ENCODE measurements at regions not wholly inside any gene's neighbourhood (a gene's known extent, or its start where the extent isn't known, plus 50 kb on each side); places are given as distances from the start of the nearest gene placed in this dataset.

DNA sequence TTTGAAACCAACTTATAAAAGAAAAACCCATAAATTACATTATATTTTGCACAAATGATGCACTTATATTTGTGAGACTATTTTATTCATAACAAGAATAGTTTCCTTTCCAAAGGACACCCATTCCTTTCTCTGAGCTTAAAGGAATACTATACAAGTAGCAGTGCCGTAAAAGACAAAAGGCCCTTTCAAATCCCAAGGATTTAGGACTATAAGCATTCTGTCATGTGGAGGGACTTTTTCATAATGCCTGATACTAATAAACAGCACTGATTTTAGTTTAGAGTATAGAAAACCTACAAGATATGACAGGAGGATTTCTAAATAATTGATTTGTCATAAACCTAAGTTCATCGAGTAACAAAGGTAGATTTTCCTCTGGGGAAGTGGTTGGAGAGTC, 1134.2 kb upstream of the ZEB2 start (continued):
- TF ChIP-seq, protein P1, sequence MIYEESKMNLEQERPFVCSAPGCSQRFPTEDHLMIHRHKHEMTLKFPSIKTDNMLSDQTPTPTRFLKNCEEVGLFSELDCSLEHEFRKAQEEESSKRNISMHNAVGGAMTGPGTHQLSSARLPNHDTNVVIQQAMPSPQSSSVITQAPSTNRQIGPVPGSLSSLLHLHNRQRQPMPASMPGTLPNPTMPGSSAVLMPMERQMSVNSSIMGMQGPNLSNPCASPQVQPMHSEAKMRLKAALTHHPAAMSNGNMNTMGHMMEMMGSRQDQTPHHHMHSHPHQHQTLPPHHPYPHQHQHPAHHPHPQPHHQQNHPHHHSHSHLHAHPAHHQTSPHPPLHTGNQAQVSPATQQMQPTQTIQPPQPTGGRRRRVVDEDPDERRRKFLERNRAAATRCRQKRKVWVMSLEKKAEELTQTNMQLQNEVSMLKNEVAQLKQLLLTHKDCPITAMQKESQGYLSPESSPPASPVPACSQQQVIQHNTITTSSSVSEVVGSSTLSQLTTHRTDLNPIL (CRISPR knock-in tag; IDR thresholded peaks at IDR 0.05; ENCODE audit: low read depth): no peak
- TF ChIP-seq TOX (CRISPR knock-in tag; IDR thresholded peaks at IDR 0.05; ENCODE audit: borderline replicate concordance) (no peak), OSR1 (CRISPR knock-in tag; IDR thresholded peaks at IDR 0.05) (no peak), ESRRG (CRISPR knock-in tag; IDR thresholded peaks at IDR 0.05) (no peak), CSDC2 (CRISPR knock-in tag; IDR thresholded peaks at IDR 0.05) (no peak)

DNA sequence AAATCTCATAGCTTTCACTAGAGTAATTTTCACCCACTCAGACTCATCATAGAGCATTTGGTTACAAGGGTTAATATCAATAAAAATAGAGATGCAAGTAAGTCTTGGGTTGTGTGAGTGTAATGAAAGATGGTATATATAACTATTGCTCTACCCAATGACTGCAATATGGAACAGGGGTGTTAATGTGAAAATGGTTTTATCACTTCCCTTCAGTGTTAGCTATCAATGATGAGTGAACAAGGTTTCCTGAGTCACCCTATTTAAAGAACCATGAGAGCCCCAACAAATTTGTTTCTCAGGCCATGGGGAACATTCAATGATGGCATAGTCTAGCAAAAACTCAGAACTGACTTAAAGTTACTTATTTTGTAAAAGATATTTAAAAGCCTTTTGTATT, 1133.6 kb upstream of the ZEB2 start:
- ATAC-seq: no peak
- TF ChIP-seq ISL1 (CRISPR knock-in tag; IDR thresholded peaks at IDR 0.05): no peak
- TF ChIP-seq RARB (CRISPR knock-in tag; IDR thresholded peaks at IDR 0.05): no peak
- TF ChIP-seq ZC3H10 (CRISPR knock-in tag; IDR thresholded peaks at IDR 0.05): no peak
- no peak for TF ChIP-seq ARNTL (CRISPR knock-in tag; IDR thresholded peaks at IDR 0.05; ENCODE audit: borderline replicate concordance, low read depth)
- TF ChIP-seq OSR1 (CRISPR knock-in tag; IDR thresholded peaks at IDR 0.05): no peak
- TF ChIP-seq TCF4 (CRISPR knock-in tag; IDR thresholded peaks at IDR 0.05; ENCODE audit: borderline replicate concordance): no peak

DNA sequence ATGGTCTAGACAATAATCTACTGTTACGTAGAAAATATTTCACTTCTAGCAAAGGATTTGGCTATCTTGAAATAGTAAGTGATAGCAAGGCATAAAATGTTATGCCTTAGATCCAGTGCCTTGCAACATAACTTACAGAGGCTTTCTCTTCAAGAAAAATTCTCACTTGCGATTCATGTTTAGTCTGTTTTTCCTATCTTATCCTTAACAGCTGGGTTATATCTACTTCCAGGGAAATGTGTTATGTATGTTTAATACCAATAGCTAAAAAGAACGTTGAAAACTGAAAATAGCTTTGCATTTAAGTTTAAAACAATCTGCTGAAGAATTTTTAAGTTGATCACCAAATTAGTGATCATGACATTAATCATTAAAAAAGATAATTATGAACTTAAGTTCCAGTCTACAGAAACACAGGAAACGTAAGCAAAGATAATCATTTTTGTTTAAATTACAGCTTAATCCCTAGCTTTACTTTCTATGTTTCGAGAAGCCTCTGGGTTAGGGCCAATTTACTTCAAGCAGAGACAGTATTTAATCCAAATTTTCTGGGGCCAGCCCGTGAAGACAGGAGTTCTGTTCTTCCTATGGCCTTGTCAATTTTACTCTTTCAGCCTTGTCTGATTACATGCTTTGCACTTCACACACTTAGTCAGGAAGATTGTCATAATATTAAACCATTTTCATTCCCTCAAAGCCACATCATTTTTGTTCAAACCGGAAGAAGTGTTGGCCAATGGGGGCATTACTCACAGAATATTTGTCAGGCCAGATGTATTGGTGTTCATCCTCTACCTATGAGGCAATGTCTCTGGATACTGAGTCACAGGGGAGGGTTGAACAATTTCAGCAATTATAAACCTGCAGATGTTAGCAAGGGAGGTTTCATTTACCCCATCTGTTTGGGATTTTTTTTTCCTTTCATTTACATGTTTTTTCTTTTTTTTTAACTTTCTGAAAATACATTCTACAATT, 1132.9 kb upstream of the ZEB2 start:
- TF ChIP-seq PPARA (CRISPR knock-in tag; IDR thresholded peaks at IDR 0.05; ENCODE audit: borderline replicate concordance): no peak
- TF ChIP-seq ZNF8 (CRISPR knock-in tag; IDR thresholded peaks at IDR 0.05): no peak
- TF ChIP-seq, protein P2, sequence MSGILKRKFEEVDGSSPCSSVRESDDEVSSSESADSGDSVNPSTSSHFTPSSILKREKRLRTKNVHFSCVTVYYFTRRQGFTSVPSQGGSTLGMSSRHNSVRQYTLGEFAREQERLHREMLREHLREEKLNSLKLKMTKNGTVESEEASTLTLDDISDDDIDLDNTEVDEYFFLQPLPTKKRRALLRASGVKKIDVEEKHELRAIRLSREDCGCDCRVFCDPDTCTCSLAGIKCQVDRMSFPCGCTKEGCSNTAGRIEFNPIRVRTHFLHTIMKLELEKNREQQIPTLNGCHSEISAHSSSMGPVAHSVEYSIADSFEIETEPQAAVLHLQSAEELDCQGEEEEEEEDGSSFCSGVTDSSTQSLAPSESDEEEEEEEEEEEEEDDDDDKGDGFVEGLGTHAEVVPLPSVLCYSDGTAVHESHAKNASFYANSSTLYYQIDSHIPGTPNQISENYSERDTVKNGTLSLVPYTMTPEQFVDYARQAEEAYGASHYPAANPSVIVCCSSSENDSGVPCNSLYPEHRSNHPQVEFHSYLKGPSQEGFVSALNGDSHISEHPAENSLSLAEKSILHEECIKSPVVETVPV (CRISPR knock-in tag; IDR thresholded peaks at IDR 0.05): no peak
- TF ChIP-seq ARNTL (CRISPR knock-in tag; IDR thresholded peaks at IDR 0.05; ENCODE audit: borderline replicate concordance, low read depth): no peak
- TF ChIP-seq, protein P1 (CRISPR knock-in tag; IDR thresholded peaks at IDR 0.05; ENCODE audit: low read depth): no peak
- no peak for TF ChIP-seq ZNF70 (CRISPR knock-in tag; IDR thresholded peaks at IDR 0.05)
- TF ChIP-seq ZFP3 (CRISPR knock-in tag; IDR thresholded peaks at IDR 0.05): no peak
- no peak for TF ChIP-seq RARB (CRISPR knock-in tag; IDR thresholded peaks at IDR 0.05)
- ATAC-seq: no peak

DNA sequence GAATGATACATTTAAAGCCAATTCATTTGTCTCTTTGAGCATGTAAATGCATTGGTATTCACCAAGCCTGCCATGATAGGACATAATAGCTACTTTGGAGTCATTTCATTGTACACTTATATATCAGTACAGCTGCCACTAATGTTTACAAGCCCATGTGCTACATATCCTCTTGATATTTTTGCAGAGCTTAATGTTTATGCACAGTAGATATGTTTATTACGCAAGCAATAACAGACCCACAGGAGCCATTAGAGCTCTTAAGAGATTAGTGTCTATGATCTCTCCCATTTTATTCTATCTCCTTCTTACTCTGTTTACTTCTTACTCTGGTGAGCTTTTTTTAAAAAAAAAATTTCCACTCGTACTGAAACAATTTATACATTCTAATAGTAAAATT, 1132.1 kb upstream of the ZEB2 start:
- no peak for ATAC-seq
- TF ChIP-seq CSDC2 (CRISPR knock-in tag; IDR thresholded peaks at IDR 0.05) (no peak), ZNF8 (CRISPR knock-in tag; IDR thresholded peaks at IDR 0.05) (no peak), PPARA (CRISPR knock-in tag; IDR thresholded peaks at IDR 0.05; ENCODE audit: borderline replicate concordance) (no peak), ZC3H10 (CRISPR knock-in tag; IDR thresholded peaks at IDR 0.05) (no peak), ZNF70 (CRISPR knock-in tag; IDR thresholded peaks at IDR 0.05) (no peak), GLIS3 (CRISPR knock-in tag; IDR thresholded peaks at IDR 0.05) (no peak), RARB (CRISPR knock-in tag; IDR thresholded peaks at IDR 0.05) (no peak), ESRRG (CRISPR knock-in tag; IDR thresholded peaks at IDR 0.05) (no peak), ARNTL (CRISPR knock-in tag; IDR thresholded peaks at IDR 0.05; ENCODE audit: borderline replicate concordance, low read depth) (no peak), TOX (CRISPR knock-in tag; IDR thresholded peaks at IDR 0.05; ENCODE audit: borderline replicate concordance) (no peak), TCF4 (CRISPR knock-in tag; IDR thresholded peaks at IDR 0.05; ENCODE audit: borderline replicate concordance) (no peak), ZNF565 (CRISPR knock-in tag; conservative IDR thresholded peaks at IDR 0.05; ENCODE audit: low read depth) (no peak)
- TF ChIP-seq, protein P3, sequence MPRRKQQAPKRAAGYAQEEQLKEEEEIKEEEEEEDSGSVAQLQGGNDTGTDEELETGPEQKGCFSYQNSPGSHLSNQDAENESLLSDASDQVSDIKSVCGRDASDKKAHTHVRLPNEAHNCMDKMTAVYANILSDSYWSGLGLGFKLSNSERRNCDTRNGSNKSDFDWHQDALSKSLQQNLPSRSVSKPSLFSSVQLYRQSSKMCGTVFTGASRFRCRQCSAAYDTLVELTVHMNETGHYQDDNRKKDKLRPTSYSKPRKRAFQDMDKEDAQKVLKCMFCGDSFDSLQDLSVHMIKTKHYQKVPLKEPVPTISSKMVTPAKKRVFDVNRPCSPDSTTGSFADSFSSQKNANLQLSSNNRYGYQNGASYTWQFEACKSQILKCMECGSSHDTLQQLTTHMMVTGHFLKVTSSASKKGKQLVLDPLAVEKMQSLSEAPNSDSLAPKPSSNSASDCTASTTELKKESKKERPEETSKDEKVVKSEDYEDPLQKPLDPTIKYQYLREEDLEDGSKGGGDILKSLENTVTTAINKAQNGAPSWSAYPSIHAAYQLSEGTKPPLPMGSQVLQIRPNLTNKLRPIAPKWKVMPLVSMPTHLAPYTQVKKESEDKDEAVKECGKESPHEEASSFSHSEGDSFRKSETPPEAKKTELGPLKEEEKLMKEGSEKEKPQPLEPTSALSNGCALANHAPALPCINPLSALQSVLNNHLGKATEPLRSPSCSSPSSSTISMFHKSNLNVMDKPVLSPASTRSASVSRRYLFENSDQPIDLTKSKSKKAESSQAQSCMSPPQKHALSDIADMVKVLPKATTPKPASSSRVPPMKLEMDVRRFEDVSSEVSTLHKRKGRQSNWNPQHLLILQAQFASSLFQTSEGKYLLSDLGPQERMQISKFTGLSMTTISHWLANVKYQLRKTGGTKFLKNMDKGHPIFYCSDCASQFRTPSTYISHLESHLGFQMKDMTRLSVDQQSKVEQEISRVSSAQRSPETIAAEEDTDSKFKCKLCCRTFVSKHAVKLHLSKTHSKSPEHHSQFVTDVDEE (CRISPR knock-in tag; IDR thresholded peaks at IDR 0.05): no peak
- TF ChIP-seq, protein P2 (CRISPR knock-in tag; IDR thresholded peaks at IDR 0.05): no peak
- TF ChIP-seq, protein P4, sequence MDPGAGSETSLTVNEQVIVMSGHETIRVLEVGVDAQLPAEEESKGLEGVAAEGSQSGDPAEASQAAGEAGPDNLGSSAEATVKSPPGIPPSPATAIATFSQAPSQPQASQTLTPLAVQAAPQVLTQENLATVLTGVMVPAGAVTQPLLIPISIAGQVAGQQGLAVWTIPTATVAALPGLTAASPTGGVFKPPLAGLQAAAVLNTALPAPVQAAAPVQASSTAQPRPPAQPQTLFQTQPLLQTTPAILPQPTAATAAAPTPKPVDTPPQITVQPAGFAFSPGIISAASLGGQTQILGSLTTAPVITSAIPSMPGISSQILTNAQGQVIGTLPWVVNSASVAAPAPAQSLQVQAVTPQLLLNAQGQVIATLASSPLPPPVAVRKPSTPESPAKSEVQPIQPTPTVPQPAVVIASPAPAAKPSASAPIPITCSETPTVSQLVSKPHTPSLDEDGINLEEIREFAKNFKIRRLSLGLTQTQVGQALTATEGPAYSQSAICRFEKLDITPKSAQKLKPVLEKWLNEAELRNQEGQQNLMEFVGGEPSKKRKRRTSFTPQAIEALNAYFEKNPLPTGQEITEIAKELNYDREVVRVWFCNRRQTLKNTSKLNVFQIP (CRISPR knock-in tag; IDR thresholded peaks at IDR 0.05; ENCODE audit: borderline replicate concordance, low read depth): no peak
- TF ChIP-seq, protein P5, sequence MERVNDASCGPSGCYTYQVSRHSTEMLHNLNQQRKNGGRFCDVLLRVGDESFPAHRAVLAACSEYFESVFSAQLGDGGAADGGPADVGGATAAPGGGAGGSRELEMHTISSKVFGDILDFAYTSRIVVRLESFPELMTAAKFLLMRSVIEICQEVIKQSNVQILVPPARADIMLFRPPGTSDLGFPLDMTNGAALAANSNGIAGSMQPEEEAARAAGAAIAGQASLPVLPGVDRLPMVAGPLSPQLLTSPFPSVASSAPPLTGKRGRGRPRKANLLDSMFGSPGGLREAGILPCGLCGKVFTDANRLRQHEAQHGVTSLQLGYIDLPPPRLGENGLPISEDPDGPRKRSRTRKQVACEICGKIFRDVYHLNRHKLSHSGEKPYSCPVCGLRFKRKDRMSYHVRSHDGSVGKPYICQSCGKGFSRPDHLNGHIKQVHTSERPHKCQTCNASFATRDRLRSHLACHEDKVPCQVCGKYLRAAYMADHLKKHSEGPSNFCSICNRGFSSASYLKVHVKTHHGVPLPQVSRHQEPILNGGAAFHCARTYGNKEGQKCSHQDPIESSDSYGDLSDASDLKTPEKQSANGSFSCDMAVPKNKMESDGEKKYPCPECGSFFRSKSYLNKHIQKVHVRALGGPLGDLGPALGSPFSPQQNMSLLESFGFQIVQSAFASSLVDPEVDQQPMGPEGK (CRISPR knock-in tag; IDR thresholded peaks at IDR 0.05; ENCODE audit: borderline replicate concordance): no peak
